ENCODE measurements at regions not wholly inside any gene's neighbourhood (a gene's known extent, or its start where the extent isn't known, plus 50 kb on each side); places are given as distances from the start of the nearest gene placed in this dataset.

DNA sequence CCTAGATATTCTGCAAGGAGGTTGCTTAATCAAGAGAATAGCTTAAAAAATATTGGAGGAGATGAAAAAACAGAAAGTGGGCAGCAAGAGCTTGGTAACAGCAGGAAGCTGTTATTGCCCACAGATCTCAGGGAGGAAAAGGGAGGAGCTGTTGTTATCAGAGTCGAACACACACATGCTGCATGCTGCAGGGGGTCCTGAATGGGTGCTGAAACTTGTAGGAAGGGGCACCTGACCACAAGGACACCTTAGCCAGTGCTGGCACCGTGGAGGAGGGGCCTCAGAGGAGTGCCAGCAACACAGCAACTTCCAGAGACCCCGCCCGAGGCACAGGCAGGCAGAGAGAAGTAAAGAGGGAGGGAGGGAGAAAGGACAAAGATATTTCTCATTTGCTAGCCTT, 332.9 kb downstream of the SOCS6 start:
- TF ChIP-seq RAD21 (IDR thresholded peaks at IDR 0.05; ENCODE audit: low read depth) (no peak), TAF1 (IDR thresholded peaks at IDR 0.05; ENCODE audit: low read depth) (no peak), TEAD4 (IDR thresholded peaks at IDR 0.05) (no peak), EGR1 (IDR thresholded peaks at IDR 0.05) (no peak), NFIC (IDR thresholded peaks at IDR 0.05) (no peak), CEBPB (IDR thresholded peaks at IDR 0.05) (no peak), ZBTB7A (IDR thresholded peaks at IDR 0.05; ENCODE audit: low read depth) (no peak), YY1 (IDR thresholded peaks at IDR 0.05; ENCODE audit: low read depth) (no peak), REST (IDR thresholded peaks at IDR 0.05; ENCODE audit: low read depth) (no peak), MAX (IDR thresholded peaks at IDR 0.05) (no peak)
- TF ChIP-seq, protein P1, sequence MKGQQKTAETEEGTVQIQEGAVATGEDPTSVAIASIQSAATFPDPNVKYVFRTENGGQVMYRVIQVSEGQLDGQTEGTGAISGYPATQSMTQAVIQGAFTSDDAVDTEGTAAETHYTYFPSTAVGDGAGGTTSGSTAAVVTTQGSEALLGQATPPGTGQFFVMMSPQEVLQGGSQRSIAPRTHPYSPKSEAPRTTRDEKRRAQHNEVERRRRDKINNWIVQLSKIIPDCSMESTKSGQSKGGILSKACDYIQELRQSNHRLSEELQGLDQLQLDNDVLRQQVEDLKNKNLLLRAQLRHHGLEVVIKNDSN (IDR thresholded peaks at IDR 0.05): no peak

DNA sequence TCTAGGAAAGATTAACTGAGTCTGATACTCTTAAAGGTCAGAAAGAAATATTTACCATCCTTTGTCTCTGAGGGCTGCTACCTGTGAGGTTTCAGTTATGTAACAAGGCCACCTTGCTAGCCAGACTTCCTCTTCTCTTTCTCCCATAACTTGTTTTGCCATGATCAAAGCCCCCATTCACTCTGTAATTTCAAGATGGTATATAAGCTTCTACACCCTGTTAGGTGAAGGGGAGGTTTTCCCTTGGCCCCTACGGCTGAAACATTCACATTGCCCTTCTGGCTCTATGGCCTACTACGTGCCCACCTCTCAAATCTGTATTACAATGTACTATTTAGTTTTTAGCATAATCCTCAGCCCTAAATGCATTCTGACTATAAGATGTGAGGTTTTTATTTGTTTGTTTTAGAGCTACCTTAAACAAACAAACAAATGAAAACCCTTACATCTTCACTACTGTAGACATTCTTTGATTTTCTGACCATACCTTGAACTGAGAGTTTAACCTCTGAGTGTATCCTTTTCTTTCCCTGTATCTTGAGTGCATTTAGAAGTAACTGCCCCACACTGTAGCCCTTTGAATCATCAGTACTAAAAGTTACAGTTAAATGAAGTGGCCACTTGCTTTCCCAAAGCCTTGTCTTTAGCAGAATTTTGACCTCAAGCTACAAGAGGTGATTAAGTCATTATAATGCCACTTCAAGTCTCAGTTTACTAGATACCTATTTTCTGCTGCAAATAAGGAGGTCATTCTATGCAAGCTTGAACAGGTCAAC, 332.2 kb downstream of the SOCS6 start:
- TF ChIP-seq ZBTB7A (IDR thresholded peaks at IDR 0.05; ENCODE audit: low read depth): no peak
- no peak for TF ChIP-seq CREB1 (IDR thresholded peaks at IDR 0.05; ENCODE audit: low read depth)
- TF ChIP-seq RAD21 (IDR thresholded peaks at IDR 0.05; ENCODE audit: low read depth): no peak
- TF ChIP-seq TAF1 (IDR thresholded peaks at IDR 0.05; ENCODE audit: low read depth): no peak
- TF ChIP-seq EGR1 (IDR thresholded peaks at IDR 0.05): no peak
- no peak for TF ChIP-seq MAX (IDR thresholded peaks at IDR 0.05)
- TF ChIP-seq TEAD4 (IDR thresholded peaks at IDR 0.05): no peak
- TF ChIP-seq CEBPB (IDR thresholded peaks at IDR 0.05): no peak
- no peak for TF ChIP-seq REST (IDR thresholded peaks at IDR 0.05; ENCODE audit: low read depth)
- no peak for TF ChIP-seq EP300 (IDR thresholded peaks at IDR 0.05; ENCODE audit: borderline replicate concordance)
- TF ChIP-seq NFIC (IDR thresholded peaks at IDR 0.05): no peak
- TF ChIP-seq FOXM1 (IDR thresholded peaks at IDR 0.05; ENCODE audit: borderline replicate concordance, low read depth): no peak

GRCh38 chr18:70617020-70617763, 328.3 kb downstream of the SOCS6 start:
- TF ChIP-seq, protein P1 (IDR thresholded peaks at IDR 0.05): no peak
- no peak for TF ChIP-seq REST (IDR thresholded peaks at IDR 0.05; ENCODE audit: low read depth)
- TF ChIP-seq YY1 (IDR thresholded peaks at IDR 0.05; ENCODE audit: low read depth): no peak

- TF ChIP-seq RAD21 (IDR thresholded peaks at IDR 0.05; ENCODE audit: low read depth) (no peak), EP300 (IDR thresholded peaks at IDR 0.05; ENCODE audit: borderline replicate concordance) (no peak), TEAD4 (IDR thresholded peaks at IDR 0.05) (no peak), TCF12 (IDR thresholded peaks at IDR 0.05; ENCODE audit: low read depth) (no peak), MAX (IDR thresholded peaks at IDR 0.05) (no peak), YY1 (IDR thresholded peaks at IDR 0.05; ENCODE audit: low read depth) (no peak), CEBPB (IDR thresholded peaks at IDR 0.05) (no peak), ZBTB7A (IDR thresholded peaks at IDR 0.05; ENCODE audit: low read depth) (no peak), REST (IDR thresholded peaks at IDR 0.05; ENCODE audit: low read depth) (no peak), CREB1 (IDR thresholded peaks at IDR 0.05; ENCODE audit: low read depth) (no peak), NFIC (IDR thresholded peaks at IDR 0.05) (no peak), FOXM1 (IDR thresholded peaks at IDR 0.05; ENCODE audit: borderline replicate concordance, low read depth) (no peak), EGR1 (IDR thresholded peaks at IDR 0.05) (no peak), TAF1 (IDR thresholded peaks at IDR 0.05; ENCODE audit: low read depth) (no peak)
- TF ChIP-seq, protein P1 (IDR thresholded peaks at IDR 0.05): no peak
These were observed 311.5 kb downstream of the SOCS6 start for GRCh38 chr18:70600225-70600925.

Measured in Ishikawa (cell line).